Epithelial cell of prostate (primary cell): ENCODE measurements at regions not wholly inside any gene's neighbourhood (a gene's known extent, or its start where the extent isn't known, plus 50 kb on each side); places are given as distances from the start of the nearest gene placed in this dataset.
"Not testable (repeated sequence)": the region's sequence is repeated elsewhere in the genome, so short reads cannot be mapped to it uniquely, and the experiment has no call there.

Experiments
- DNase-seq: peaks from one replicate; pipeline ENCODE4 v3.0.0-alpha.2; 2011; ENCODE audit warnings: low read depth, low spot score
- H3K27ac ChIP-seq: fragments of 450-650 bp; 2 replicates; pipeline ENCODE4 v1.5.1; 2017; ENCODE audit warnings: mild to moderate bottlenecking

- H3K27ac ChIP-seq, result no peak overlapping the region
- DNase-seq, result no peak
Observed at GRCh38 chr1:90864681-90865080, 147.6 kb upstream of the BARHL2 start.

GRCh38 chr1:90862782-90863181 is 145.7 kb upstream of the BARHL2 start:
- DNase-seq, result no peak
- no peak overlapping the region for H3K27ac ChIP-seq

- H3K27ac ChIP-seq, DNase-seq: not testable (repeated sequence)
Observed at GRCh38 chr1:90861421-90861820, 144.3 kb upstream of the BARHL2 start.

- no peak overlapping the region for H3K27ac ChIP-seq
- no peak for DNase-seq
Observed at GRCh38 chr1:90856463-90857007, 139.4 kb upstream of the BARHL2 start.

DNA sequence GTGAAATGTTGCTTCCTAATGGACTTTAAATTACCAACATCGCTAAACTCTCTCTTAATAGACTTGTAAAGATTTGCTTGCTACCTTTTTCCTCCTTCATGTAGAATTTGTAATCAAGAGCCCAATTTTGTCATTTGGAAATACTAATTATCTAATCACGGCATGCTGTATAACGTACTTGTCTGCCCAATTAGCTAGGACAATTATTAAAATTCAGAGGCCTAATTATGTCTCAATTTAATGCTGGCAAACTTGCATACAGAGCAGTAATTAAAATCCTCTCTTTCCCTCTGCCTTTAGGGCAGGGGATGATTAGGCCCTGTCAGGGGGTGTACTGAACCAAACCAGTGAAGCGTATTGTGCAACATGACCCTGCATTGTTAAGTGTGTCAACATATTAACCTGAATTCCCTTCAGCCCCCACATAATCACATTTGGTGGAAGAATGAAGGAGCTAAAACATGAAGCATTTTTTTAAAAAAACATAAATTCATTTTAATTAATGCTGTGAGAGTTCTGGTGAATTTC is 137.4 kb upstream of the BARHL2 start:
- no peak overlapping the region for H3K27ac ChIP-seq
- no peak for DNase-seq

DNA sequence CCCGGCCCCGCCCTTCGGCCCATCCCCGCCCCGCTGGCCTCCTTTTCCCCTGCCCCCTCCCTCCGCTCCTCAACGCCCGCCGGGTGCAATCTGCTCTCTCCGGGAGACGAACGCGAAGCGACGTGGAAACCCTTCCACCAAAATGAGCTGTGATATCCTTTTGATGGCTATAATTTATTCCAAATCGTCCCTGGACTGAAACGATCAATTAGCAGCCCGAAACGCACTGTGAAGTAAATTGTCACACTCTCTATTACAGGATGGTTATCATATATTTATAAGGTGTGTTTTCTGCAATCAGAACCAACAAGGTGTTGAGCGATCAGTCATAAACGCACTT is 134.6 kb upstream of the BARHL2 start:
- DNase-seq, result no peak
- H3K27ac ChIP-seq, result no peak overlapping the region

DNA sequence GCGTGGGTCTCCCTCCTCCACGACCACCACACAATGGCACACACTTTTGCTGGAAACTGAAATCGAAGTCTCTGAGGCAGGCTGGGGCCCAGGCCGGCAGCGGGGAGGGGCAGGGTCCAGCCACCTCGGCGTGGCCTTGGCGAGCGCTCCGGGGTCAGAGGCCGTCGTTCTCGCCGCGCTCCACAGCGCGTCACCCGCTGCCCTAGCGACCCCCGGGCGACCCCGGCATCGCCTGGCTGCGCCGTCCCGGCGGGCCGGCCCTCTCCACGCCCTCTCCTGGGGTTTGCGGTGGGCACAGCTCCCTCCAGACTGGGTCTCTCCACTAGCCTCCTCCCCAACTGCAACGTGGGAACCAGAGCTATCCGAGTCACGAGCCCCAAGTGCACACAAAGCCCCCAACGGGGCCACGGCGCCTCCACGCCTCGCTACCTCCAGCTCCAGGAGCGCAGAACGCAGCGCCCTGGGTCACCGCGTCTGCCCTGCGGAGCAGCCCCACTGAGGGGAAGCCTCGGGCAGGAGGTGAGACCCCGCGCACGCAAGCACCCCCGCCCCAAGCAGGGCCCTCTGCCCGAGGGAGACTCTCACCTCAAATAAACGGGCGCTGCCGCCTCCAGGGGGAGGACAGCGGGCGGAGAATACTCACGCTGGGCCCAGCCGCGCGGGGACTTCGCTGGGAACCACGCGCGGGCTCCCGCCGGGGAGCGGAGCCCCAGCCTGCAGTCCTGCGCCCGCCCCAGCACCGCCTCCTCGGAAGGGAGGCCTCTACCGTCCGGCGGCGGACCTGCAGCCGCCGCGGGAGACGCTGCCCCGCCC is 134.0 kb upstream of the BARHL2 start:
- no peak for DNase-seq
- H3K27ac ChIP-seq, result no peak overlapping the region

- no peak for DNase-seq
- H3K27ac ChIP-seq, result no peak overlapping the region
Observed at GRCh38 chr1:90850181-90850897, 133.2 kb upstream of the BARHL2 start.

- no peak overlapping the region for H3K27ac ChIP-seq
- DNase-seq, result no peak
Observed at GRCh38 chr1:90841473-90841872, 124.4 kb upstream of the BARHL2 start.

DNA sequence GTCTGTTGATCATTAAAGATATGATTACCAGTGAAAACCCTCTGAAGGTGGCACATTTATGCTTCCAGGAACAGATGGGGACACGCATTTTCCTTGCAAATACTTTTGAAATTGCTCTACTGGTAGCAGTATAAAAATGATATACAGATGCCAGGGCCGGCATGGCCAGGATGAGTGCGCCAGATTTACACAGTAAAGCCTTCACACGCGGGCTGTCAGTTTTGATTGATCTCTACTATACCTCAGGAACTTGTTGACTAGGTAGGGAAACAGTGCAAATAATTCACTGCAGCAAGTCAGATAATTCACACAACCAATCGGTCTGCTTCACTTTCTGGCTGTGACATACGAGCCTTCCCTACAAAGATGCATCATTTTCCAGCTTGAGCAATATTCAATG is 123.2 kb upstream of the BARHL2 start:
- no peak overlapping the region for H3K27ac ChIP-seq
- no peak for DNase-seq

GRCh38 chr1:90839323-90839722 is 122.2 kb upstream of the BARHL2 start:
- H3K27ac ChIP-seq, result no peak overlapping the region
- no peak for DNase-seq

DNA sequence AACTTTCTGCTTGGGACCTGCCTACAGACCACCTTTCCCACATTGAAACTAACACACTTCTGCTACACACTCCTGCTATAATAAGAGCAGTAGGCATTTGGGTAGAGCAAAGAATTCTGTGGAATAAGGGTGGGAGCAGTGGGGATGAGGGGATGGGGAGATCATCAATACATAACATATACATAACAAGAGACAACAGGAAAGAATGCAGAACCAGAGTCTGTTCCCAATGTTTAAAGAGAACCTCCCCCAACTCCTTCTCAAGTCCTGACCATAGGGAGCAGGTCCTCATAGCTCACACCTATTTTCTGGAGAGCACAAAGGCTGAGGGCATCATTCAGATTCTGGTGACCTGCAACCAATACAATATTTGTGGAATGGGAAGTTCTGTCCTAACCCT is 121.6 kb upstream of the BARHL2 start:
- no peak overlapping the region for H3K27ac ChIP-seq
- DNase-seq, result no peak

DNA sequence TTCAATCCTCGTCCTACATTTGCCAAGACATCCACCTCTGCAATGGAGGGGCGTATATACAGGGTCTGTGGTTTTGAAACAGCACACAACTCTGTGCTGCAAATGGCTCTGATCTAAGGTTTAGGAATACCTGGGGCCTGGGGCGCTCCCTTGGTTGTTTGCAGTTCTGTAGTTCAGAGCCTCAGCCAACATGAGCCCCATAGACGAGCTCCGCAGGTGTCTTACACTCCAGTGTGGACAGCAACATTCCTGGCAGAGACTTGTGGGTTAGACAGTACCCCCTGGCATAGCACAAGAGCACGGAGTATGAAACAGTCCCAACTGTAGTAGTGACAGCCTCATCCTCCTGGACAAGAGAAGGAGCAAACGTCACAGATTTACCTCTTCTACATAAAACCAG is 120.3 kb upstream of the BARHL2 start:
- no peak overlapping the region for H3K27ac ChIP-seq
- no peak for DNase-seq

- no peak for DNase-seq
- no peak overlapping the region for H3K27ac ChIP-seq
Observed at GRCh38 chr1:90836345-90836679, 119.2 kb upstream of the BARHL2 start.

- no peak for DNase-seq
- no peak overlapping the region for H3K27ac ChIP-seq
Observed at GRCh38 chr1:90835661-90836344, 118.7 kb upstream of the BARHL2 start.

DNA sequence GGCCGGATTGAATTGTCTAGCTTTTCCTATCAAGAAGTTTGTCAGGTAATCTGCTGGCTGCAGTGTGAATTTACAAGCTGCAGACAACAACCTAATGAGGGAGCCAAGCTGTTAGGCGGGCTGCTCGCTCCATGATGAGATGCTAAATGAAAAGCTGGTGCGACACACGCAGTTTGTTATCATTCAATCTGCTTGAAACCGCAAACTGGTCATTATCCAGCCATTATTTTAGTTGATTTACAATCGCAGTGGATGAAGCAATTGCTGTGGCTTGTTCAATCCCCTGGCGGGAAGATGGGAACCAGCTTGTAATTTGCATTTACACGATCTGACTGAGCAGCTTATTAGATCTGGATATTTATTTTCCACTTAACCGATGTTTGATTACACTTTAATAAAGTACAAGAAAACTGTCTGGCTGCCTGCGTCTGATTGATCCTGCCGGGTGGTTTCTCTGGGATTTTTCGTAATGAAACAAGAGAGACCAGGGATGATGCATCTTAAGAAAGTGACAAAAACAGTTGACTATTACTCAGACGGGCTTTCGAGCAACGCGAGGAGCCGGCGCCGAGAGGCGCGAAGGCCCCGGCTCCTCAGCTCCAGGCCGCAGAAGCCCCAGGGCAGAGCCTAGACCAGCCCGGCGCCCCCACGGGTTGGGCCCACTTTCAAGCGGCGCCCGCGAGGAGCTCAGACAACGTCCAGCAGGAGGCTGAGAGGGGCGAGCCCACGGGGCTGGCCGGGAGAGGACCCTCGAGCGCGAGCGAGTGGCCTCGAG is 118.0 kb upstream of the BARHL2 start:
- DNase-seq, result no peak
- H3K27ac ChIP-seq, result no peak overlapping the region

- no peak for DNase-seq
- H3K27ac ChIP-seq, result no peak overlapping the region
Observed at GRCh38 chr1:90834354-90834885, 117.3 kb upstream of the BARHL2 start.

DNA sequence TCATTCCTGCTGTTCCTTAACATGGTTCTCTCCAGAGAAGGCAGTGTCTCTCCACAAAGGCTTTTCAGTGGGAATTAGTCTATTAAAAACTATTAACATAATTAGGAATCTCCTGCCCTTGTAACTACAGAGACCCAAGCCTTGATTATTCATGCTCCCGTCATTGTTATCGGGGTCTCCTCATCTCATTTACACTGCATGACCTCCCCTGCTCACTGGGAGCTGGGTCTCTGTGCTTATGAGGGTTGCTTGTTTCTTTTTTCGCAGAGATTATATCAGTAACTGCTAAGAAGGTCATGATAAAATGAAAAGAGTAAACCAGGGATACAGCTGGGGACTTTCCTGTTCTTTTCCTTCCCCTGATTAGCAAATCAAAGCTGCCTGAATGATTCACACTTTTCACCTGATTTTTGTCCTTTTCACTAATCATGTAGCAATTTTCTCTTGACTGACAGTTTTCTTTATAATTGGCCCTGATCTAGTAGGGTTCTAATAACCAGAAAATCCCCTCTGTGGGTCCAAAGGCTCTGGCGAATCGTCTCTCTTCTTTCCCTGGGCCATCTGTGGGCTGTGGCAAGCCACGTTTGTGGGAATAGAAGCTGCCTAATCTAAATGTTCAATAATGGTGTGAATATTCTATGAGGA is 116.5 kb upstream of the BARHL2 start:
- H3K27ac ChIP-seq, result no peak overlapping the region
- no peak for DNase-seq

- no peak for DNase-seq
- no peak overlapping the region for H3K27ac ChIP-seq
Observed at GRCh38 chr1:90831910-90832309, 114.8 kb upstream of the BARHL2 start.
